ENCODE measurements at regions not wholly inside any gene's neighbourhood (a gene's known extent, or its start where the extent isn't known, plus 50 kb on each side); places are given as distances from the start of the nearest gene placed in this dataset.

DNA sequence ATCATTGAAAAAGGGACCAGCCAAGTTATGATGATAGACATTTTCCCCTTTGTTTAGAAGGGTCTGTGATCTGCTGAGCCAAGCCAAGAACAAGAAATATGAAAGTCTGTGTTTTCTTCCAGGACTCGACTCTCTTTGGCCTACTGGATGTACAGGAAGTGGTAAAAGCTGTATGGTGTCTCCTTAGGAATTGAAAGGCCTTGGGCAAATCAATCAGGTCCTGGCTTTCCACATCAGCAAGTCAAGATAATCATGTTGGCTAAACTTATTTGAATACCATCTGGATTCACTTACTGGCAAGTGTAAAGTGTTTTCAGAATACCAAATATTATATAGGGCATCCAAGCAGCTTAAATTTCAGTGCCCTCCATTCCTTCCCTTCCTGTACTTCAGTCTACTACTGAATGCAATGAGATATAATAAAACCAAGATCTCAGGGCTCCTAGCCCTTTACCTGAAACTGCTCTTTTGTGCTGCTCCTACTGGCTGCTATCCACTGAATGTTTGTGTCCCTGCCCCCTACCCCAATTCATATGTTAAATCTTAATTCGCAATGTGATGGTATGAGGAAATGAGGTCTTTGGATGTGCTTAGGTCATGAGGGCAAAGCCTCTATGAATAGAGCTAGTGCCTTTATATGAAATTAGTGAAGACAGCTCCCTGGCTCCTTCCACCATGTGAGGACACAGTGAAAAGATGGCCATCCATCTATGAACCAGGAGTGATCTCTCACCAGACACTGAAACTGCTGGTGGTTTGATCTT, 578.0 kb downstream of the SPRY1 start:
- H3K27me3 ChIP-seq (ENCODE audit: insufficient read depth, low read depth, severe bottlenecking): no peaks in the 10 kb centered on the region
- TF ChIP-seq CTCF (IDR thresholded peaks at IDR 0.05; ENCODE audit: low read depth, low read length): no peak
- no peak overlapping the region for H3K4me3 ChIP-seq (ENCODE audit: low read depth, low read length)
- H3K36me3 ChIP-seq: no peaks in the 10 kb centered on the region
- no peak overlapping the region for H3K27ac ChIP-seq
- no peaks in the 10 kb centered on the region for H3K9me3 ChIP-seq (ENCODE audit: severe bottlenecking)
- DNase-seq: no peak

GRCh38 chr4:123976285-123976684, 579.7 kb downstream of the SPRY1 start:
- Histone ChIP-seq H3K27me3 (ENCODE audit: insufficient read depth, low read depth, severe bottlenecking) (no peaks in the 10 kb centered on the region), H3K27ac (no peak overlapping the region), H3K4me3 (ENCODE audit: low read depth, low read length) (no peak overlapping the region), H3K36me3 (no peaks in the 10 kb centered on the region), H3K9me3 (ENCODE audit: severe bottlenecking) (no peaks in the 10 kb centered on the region)
- no peak for TF ChIP-seq CTCF (IDR thresholded peaks at IDR 0.05; ENCODE audit: low read depth, low read length)
- no peak for DNase-seq

- Histone ChIP-seq H3K36me3 (no peaks in the 10 kb centered on the region), H3K9me3 (ENCODE audit: severe bottlenecking) (no peaks in the 10 kb centered on the region), H3K4me3 (ENCODE audit: low read depth, low read length) (no peak overlapping the region), H3K27me3 (ENCODE audit: insufficient read depth, low read depth, severe bottlenecking) (no peaks in the 10 kb centered on the region), H3K27ac (no peak overlapping the region)
- no peak for DNase-seq
- no peak for TF ChIP-seq CTCF (IDR thresholded peaks at IDR 0.05; ENCODE audit: low read depth, low read length)
These were observed 580.2 kb downstream of the SPRY1 start for GRCh38 chr4:123976819-123977218.

DNA sequence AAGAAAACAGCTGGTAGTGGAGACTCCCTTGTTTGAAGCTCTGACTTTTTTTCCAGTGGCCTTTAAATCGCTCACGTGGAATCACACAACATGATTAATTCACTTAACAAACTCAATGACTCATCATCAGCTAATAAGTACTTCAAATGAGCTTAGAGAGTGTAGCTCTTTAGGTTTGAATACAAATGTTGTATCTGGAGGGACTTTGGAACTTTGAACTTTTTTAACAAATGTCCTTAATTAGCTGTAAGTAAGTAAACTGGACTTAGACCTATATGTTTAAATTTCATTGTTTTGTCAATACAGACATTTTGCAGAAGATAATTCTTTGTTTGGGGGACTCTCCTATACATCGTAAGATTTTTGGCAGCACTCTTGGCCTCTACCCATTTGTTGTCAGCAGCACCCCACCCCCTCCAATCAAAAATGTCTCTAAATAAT, 581.1 kb downstream of the SPRY1 start:
- peaks cover 1% of the 10 kb centered on the region for H3K9me3 ChIP-seq (ENCODE audit: severe bottlenecking)
- H3K36me3 ChIP-seq: no peaks in the 10 kb centered on the region
- no peaks in the 10 kb centered on the region for H3K27me3 ChIP-seq (ENCODE audit: insufficient read depth, low read depth, severe bottlenecking)
- no peak overlapping the region for H3K27ac ChIP-seq
- no peak for DNase-seq
- H3K4me3 ChIP-seq (ENCODE audit: low read depth, low read length): no peak overlapping the region
- TF ChIP-seq CTCF (IDR thresholded peaks at IDR 0.05; ENCODE audit: low read depth, low read length): no peak

DNA sequence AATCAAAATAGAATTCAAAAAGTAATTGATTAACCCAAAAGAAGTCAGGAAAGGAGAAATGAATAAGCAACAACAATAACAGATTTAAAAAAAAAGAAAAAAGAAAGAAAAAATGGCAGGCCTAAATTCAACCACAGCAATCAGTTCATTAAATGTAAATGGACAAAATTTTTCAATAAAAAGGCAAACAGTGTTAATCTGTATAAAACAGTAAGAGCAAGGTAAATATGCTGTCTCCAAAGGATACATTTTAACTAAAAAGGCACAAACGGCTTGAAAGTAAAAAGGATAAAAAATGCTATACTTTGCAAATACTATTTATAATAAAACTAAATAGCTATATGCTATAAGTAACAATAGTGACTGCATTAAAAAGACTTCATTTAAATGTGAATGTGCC, 582.0 kb downstream of the SPRY1 start:
- Histone ChIP-seq H3K36me3 (no peaks in the 10 kb centered on the region), H3K4me3 (ENCODE audit: low read depth, low read length) (no peak overlapping the region), H3K27me3 (ENCODE audit: insufficient read depth, low read depth, severe bottlenecking) (no peaks in the 10 kb centered on the region), H3K9me3 (ENCODE audit: severe bottlenecking) (peaks cover 4% of the 10 kb centered on the region), H3K27ac (no peak overlapping the region)
- TF ChIP-seq CTCF (IDR thresholded peaks at IDR 0.05; ENCODE audit: low read depth, low read length): no peak
- DNase-seq: no peak
